ENCODE measurements at regions not wholly inside any gene's neighbourhood (a gene's known extent, or its start where the extent isn't known, plus 50 kb on each side); places are given as distances from the start of the nearest gene placed in this dataset.

DNA sequence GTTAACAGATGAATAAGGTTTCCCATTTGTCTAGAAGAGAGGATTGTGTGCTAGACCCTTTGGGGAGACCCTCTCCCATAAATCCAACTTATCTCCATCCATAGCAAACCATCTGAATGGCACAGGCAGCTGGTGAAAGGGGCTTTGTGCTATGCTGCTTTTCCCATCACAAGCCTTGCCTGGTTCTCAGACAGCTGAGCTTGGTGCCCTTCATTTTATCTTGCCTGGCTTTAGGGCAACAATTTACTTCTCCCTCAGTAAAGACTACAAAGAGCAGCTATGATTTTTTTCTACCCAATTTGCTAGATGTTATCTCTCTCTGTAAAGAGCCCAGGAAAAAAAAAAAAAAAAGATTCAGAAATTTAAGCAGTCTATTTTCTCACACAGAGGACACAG, 117.0 kb upstream of the COL21A1 start:
- TF ChIP-seq TAF1 (IDR thresholded peaks at IDR 0.05; ENCODE audit: borderline replicate concordance, low read depth, low read length) (no peak), POLR2AphosphoS5 (IDR thresholded peaks at IDR 0.05; ENCODE audit: low read depth, low read length) (no peak), POLR2A (IDR thresholded peaks at IDR 0.05; ENCODE audit: low read depth, low read length) (no peak)

Data from GM12892 (cell line).